SJCRH30 (cell line): ENCODE measurements at regions not wholly inside any gene's neighbourhood (a gene's known extent, or its start where the extent isn't known, plus 50 kb on each side); places are given as distances from the start of the nearest gene placed in this dataset.
"Not testable (repeated sequence)": the region's sequence is repeated elsewhere in the genome, so short reads cannot be mapped to it uniquely, and the experiment has no call there.

ENCODE experiments used
- DNase-seq, 2 experiments: peaks; one replicate each; pipeline ENCODE4 v3.0.0-alpha.2; 2015 to 2020
- H3K27ac ChIP-seq: fragments of 250-450 bp; sonication (Bioruptor Pico); 2 replicates; pipeline ENCODE4 v1.5.1; 2020; ENCODE audit warnings: mild to moderate bottlenecking, moderate library complexity
- H3K27me3 ChIP-seq: fragments of 250-450 bp; sonication (Bioruptor Pico); 2 replicates; pipeline ENCODE4 v1.5.1; 2020; ENCODE audit warnings: mild to moderate bottlenecking, moderate library complexity
- H3K36me3 ChIP-seq: fragments of 250-450 bp; sonication (Bioruptor Pico); 2 replicates; pipeline ENCODE4 v1.5.1; 2020; ENCODE audit warnings: mild to moderate bottlenecking, moderate library complexity
- H3K4me1 ChIP-seq: fragments of 250-450 bp; sonication (Bioruptor Pico); 2 replicates; pipeline ENCODE4 v1.5.1; 2020; ENCODE audit warnings: mild to moderate bottlenecking, moderate library complexity
- H3K4me3 ChIP-seq: fragments of 250-450 bp; sonication (Bioruptor Pico); 2 replicates; pipeline ENCODE4 v1.5.1; 2020; ENCODE audit warnings: mild to moderate bottlenecking, moderate library complexity
- H3K9me3 ChIP-seq: fragments of 250-450 bp; sonication (Bioruptor Pico); replicated peaks from 2 replicates; pipeline ENCODE4 v1.5.1; 2020; ENCODE audit warnings: mild to moderate bottlenecking, moderate library complexity

DNA sequence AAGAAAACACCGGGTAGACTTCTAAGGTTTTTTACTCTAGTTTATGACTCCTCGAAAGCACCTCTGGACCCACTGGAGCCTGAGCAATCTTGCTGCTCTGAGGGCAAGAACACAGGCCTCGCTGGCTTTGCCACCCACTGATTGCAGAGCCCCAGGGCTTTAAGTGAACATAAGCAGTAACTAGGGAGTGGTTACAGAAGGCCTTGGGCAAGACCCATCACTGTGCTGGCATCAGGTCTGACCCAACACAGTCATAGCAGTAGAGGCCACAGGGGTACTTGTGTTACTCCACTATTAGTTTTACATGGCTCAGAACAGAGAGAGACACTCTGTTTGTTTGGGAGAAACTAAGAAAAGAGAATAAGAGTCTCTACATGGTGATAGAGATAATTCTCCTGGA lies 684.5 kb downstream of the FAM181B start:
- no peaks in the 10 kb centered on the region for H3K9me3 ChIP-seq
- no peak for DNase-seq
- no peak overlapping the region for H3K4me3 ChIP-seq
- H3K27ac ChIP-seq, result no peak overlapping the region
- no peaks in the 10 kb centered on the region for H3K36me3 ChIP-seq
- no peaks in the 10 kb centered on the region for H3K4me1 ChIP-seq
- no peaks in the 10 kb centered on the region for H3K27me3 ChIP-seq

- no peak overlapping the region for H3K4me3 ChIP-seq
- H3K9me3 ChIP-seq, result no peaks in the 10 kb centered on the region
- DNase-seq, result no peak
- no peaks in the 10 kb centered on the region for H3K27me3 ChIP-seq
- no peaks in the 10 kb centered on the region for H3K4me1 ChIP-seq
- no peak overlapping the region for H3K27ac ChIP-seq
- H3K36me3 ChIP-seq, result no peaks in the 10 kb centered on the region
These were observed 686.5 kb downstream of the FAM181B start for GRCh38 chr11:82047200-82047599.

- Histone ChIP-seq H3K27ac (no peak overlapping the region), H3K9me3 (no peaks in the 10 kb centered on the region), H3K4me3 (no peak overlapping the region), H3K36me3 (no peaks in the 10 kb centered on the region), H3K27me3 (no peaks in the 10 kb centered on the region), H3K4me1 (no peaks in the 10 kb centered on the region)
- DNase-seq, result no peak
These were observed 686.9 kb downstream of the FAM181B start for GRCh38 chr11:82046778-82047177.

DNA sequence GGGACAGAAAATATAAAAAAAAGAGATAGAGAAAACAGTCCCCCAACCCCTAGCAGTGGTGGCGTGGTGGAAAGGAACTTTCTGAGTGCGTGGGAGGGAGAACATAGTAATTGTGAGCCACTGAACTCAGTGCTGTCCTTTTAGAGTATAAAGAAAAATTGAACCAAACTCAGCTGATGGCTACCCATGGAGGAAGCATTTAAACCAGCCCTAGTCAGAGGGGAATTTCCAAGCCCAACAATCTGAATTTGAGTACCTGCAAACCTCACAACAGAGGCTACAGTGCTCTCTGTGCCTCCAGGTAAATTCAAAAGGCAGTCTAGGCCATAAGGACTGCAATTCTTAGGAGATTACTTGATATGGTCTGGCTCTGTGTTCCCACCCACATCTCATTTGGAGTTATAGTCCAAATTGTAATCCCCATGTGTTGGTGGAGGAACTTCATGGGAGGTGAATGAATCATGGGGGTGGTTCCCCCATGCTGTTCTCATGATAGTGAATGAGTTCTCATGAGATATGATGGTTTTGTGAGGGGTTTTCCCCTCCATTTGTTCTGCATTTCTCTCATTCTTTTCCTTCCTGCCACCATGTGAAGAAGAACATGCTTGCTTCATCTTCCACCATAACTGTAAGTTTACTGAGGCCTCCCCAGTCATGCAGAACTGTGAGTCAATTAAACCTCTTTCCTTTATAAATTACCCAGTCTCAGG lies 687.8 kb downstream of the FAM181B start:
- DNase-seq, result no peak

DNA sequence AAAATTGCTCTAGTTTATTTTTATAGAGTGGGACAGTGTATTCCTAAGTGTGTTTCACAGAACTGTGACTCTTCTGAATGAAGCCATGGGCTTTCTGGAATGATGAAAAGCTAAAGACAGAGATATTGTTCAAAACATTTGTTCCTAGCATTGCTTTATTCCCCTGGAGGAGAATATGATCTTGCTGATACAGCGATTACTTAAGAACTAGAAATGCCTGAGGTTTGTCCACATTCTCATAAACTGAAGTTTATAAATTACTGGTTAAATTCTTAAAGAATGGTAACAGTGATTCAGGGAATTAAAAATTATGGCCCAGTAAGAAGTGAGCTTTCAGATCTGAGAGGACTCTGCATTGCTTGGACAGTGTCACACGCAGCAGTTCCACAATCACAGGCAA lies 690.3 kb downstream of the FAM181B start:
- Histone ChIP-seq H3K27ac (no peak overlapping the region), H3K4me3 (no peak overlapping the region), H3K9me3 (no peaks in the 10 kb centered on the region), H3K27me3 (no peaks in the 10 kb centered on the region), H3K4me1 (no peaks in the 10 kb centered on the region), H3K36me3 (no peaks in the 10 kb centered on the region)
- no peak for DNase-seq

More for the DNA sequence above, 687.8 kb downstream of the FAM181B start:
- H3K27me3 ChIP-seq, result no peaks in the 10 kb centered on the region
- no peak overlapping the region for H3K4me3 ChIP-seq
- no peaks in the 10 kb centered on the region for H3K9me3 ChIP-seq
- H3K36me3 ChIP-seq, result no peaks in the 10 kb centered on the region
- H3K27ac ChIP-seq, result no peak overlapping the region
- no peaks in the 10 kb centered on the region for H3K4me1 ChIP-seq

GRCh38 chr11:82041764-82042163 lies 691.9 kb downstream of the FAM181B start:
- H3K9me3 ChIP-seq, result no peaks in the 10 kb centered on the region
- H3K27ac ChIP-seq, result no peak overlapping the region
- H3K27me3 ChIP-seq, result no peaks in the 10 kb centered on the region
- H3K36me3 ChIP-seq, result no peaks in the 10 kb centered on the region
- no peak overlapping the region for H3K4me3 ChIP-seq
- no peaks in the 10 kb centered on the region for H3K4me1 ChIP-seq
- DNase-seq, result no peak

DNA sequence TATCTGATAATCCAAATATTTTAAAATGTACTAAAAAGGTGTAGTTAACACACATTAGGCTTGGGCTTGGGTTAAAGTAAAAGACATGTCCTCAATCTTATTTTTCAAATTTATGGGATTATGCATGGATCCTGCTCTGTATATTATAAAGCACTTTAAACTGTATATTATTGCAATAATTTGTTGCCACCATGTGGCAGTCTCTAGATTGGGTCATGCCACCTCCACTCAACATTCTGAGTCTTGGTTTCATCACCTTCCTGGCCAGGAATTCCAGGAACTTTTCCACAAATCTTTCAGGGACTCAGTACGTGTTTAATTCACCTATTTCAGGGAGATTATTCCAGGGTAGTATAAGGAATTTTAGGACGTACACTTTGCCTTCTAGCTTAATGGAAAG lies 695.5 kb downstream of the FAM181B start:
- H3K4me3 ChIP-seq, result no peak overlapping the region
- H3K9me3 ChIP-seq, result no peaks in the 10 kb centered on the region
- no peaks in the 10 kb centered on the region; the same call in 1 of the 2 replicates for H3K27me3 ChIP-seq
- DNase-seq, result no peak
- H3K4me1 ChIP-seq, result no peaks in the 10 kb centered on the region
- H3K27ac ChIP-seq, result no peak overlapping the region
- H3K36me3 ChIP-seq, result no peaks in the 10 kb centered on the region

DNA sequence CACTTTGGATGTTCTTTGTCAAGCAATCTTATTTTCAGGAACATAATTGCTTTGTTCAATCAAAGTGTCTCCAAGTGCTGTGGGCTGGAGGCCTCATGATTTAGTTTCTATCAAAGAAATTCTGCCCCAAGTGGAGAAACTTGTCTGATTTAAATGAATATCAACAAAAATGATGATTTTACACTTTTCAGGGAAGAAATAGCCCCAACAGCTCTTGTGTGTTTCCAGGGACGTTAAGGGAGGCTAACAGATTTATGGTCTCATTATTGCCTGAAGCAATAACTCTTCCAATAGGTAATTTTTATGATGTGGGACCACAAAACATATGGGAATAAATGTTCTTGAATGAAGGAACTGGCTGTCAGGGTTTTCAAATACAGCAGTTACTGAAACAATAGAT lies 699.1 kb downstream of the FAM181B start:
- H3K4me1 ChIP-seq, result no peaks in the 10 kb centered on the region
- no peaks in the 10 kb centered on the region; the same call in 1 of the 2 replicates for H3K27me3 ChIP-seq
- no peaks in the 10 kb centered on the region for H3K36me3 ChIP-seq
- no peaks in the 10 kb centered on the region for H3K9me3 ChIP-seq
- H3K27ac ChIP-seq, result no peak overlapping the region
- no peak for DNase-seq
- no peak overlapping the region for H3K4me3 ChIP-seq

DNA sequence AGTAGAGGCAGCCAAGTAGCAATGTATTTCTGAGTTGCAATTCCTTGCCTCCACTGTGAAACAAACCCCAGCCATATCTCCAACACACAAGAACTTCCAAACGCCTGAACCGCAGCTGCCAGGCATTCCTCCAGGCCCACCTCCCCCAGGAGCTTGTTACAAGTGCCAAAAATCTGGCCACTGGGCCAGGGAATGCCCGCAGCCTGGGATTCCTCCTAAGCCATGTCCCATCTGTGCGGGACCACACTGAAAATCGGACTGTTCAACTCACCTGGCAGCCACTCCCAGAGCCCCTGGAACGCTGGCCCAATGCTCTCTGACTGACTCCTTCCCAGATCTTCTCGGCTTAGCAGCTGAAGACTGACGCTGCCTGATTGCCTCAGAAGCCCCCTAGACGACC lies 706.3 kb downstream of the FAM181B start:
- H3K4me1 ChIP-seq, H3K4me3 ChIP-seq, DNase-seq, H3K36me3 ChIP-seq, H3K9me3 ChIP-seq, H3K27ac ChIP-seq, H3K27me3 ChIP-seq: not testable (repeated sequence)

DNA sequence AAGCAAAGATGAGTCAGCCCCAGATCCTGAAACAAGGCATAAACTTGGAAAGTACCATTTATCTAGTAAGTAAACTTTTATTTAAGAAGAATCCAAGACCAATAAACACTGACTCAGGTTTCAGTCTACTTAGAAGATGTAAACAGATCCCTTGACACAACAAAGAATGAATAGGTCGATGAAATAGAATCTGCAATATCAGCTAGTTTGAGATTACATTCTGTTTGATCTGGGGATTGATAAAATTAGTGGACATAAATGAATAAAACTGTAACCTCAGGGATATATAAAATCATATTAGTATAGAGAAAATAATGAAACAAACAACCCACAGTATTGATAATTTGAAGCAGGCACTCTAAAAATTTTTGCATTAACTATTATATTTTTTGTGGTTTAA lies 708.9 kb downstream of the FAM181B start:
- Histone ChIP-seq H3K27ac (no peak overlapping the region), H3K4me1 (no peaks in the 10 kb centered on the region), H3K4me3 (no peak overlapping the region), H3K27me3 (no peaks in the 10 kb centered on the region), H3K36me3 (no peaks in the 10 kb centered on the region), H3K9me3 (no peaks in the 10 kb centered on the region)
- DNase-seq, result no peak

DNA sequence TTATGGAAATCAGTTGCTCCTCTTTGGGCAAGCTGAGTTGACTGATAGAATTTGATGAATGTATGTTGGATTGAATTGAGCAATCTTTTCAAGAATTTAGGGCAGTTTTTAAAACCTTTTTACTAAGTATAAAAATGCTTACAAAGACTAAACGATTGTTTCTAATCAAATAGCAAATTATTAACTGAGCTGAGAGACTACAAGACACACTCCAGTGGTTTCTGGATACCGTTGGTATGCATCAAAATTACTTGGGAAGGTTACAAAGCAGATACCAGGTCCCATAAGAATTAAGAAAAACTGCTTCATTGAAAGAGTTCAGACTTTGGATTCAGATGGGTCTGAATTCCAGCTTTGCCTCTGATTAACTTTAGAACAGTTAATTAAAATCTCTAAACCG lies 721.4 kb downstream of the FAM181B start:
- H3K27me3 ChIP-seq, result no peaks in the 10 kb centered on the region
- H3K4me3 ChIP-seq, result no peak overlapping the region
- DNase-seq, result no peak
- H3K27ac ChIP-seq, result no peak overlapping the region
- H3K36me3 ChIP-seq, result no peaks in the 10 kb centered on the region
- H3K9me3 ChIP-seq, result no peaks in the 10 kb centered on the region
- H3K4me1 ChIP-seq, result no peaks in the 10 kb centered on the region

GRCh38 chr11:82009133-82009532 lies 724.5 kb downstream of the FAM181B start:
- no peak for DNase-seq
- H3K27me3 ChIP-seq, result no peaks in the 10 kb centered on the region
- H3K36me3 ChIP-seq, result no peaks in the 10 kb centered on the region
- no peaks in the 10 kb centered on the region for H3K9me3 ChIP-seq
- H3K4me3 ChIP-seq, result no peak overlapping the region
- no peak overlapping the region for H3K27ac ChIP-seq
- no peaks in the 10 kb centered on the region for H3K4me1 ChIP-seq

- no peaks in the 10 kb centered on the region for H3K36me3 ChIP-seq
- H3K9me3 ChIP-seq, result no peaks in the 10 kb centered on the region
- no peaks in the 10 kb centered on the region for H3K4me1 ChIP-seq
- H3K27me3 ChIP-seq, result no peaks in the 10 kb centered on the region; the same call in 1 of the 2 replicates
- H3K27ac ChIP-seq, result no peak overlapping the region
- DNase-seq, result no peak
- H3K4me3 ChIP-seq, result no peak overlapping the region
These were observed 726.1 kb downstream of the FAM181B start for GRCh38 chr11:82007521-82007920.

- no peak for DNase-seq
- Histone ChIP-seq H3K36me3 (no peaks in the 10 kb centered on the region), H3K4me1 (no peaks in the 10 kb centered on the region), H3K27me3 (no peaks in the 10 kb centered on the region; the same call in 1 of the 2 replicates), H3K4me3 (no peak overlapping the region), H3K9me3 (no peaks in the 10 kb centered on the region), H3K27ac (no peak overlapping the region)
These were observed 729.0 kb downstream of the FAM181B start for GRCh38 chr11:82004537-82005213.

DNA sequence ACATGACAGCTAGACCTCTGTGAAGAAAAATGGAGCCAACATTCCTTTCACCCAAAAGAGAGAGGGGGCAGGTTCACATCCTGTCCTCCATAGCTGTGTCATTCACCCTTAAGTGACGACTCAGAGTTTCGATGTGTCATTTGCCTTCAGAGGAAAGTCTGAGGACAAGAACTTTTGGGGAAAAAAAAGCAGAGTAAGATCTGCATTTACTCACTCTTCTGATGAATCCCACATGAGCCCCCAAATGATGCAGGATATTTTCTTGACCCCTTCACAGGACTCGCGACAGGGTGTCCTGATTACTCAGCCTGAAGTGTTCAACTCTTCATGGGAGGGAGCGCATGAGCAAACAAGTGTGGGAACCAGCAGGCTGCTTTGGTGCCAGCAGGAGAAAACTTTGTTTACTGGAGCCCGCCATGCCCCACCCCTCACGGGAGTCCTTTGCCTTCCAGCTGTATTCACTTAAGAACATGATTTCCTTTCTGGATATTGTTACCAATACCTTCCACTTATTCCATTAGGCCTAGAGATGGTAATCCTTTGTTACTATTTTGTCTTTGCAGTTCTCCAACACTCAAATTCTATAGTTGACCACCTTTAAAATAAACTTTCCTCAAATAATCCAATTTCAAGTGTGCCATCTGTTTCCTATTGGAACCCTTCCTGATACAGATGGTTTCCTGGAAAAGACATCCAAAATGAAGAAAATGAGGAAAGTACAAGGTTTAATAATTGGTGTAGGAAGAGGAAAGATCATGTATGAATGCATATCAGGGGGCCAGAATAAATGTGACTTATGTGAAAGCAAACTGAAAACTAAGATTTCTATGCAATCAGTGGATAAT lies 729.8 kb downstream of the FAM181B start:
- Histone ChIP-seq H3K9me3 (no peaks in the 10 kb centered on the region), H3K4me1 (no peaks in the 10 kb centered on the region), H3K36me3 (no peaks in the 10 kb centered on the region), H3K27me3 (no peaks in the 10 kb centered on the region; the same call in 1 of the 2 replicates), H3K27ac (no peak overlapping the region), H3K4me3 (no peak overlapping the region)
- no peak for DNase-seq
